Posterior vena cava (tissue), 2 donors: ENCODE measurements at regions not wholly inside any gene's neighbourhood (a gene's known extent, or its start where the extent isn't known, plus 50 kb on each side); places are given as distances from the start of the nearest gene placed in this dataset.

ENCODE experiments used
- DNase-seq: peaks from one replicate; pipeline ENCODE4 v3.0.0-alpha.2; 2020; ENCODE audit warnings: low spot score
- intact Hi-C, 2 donors: fragments of 100-400 bp; cut with DNase I; formaldehyde crosslinking; loops; one replicate each; pipeline versions ENCODE4 v1.14.1 to v1.14.2; 2022 to 2023
- donor health status: DM: yes; HTN: yes; CAD: no.
- donor health status: DM: yes; HTN: yes; CAD: no.

- DNase-seq = no peak
- intact Hi-C loops = no loop called here
These were observed 168.2 kb upstream of the PPARGC1A start for GRCh38 chr4:24057915-24058559.

GRCh38 chr4:24056289-24056688, 166.4 kb upstream of the PPARGC1A start:
- intact Hi-C loops = no loop called here
- no peak for DNase-seq

DNA sequence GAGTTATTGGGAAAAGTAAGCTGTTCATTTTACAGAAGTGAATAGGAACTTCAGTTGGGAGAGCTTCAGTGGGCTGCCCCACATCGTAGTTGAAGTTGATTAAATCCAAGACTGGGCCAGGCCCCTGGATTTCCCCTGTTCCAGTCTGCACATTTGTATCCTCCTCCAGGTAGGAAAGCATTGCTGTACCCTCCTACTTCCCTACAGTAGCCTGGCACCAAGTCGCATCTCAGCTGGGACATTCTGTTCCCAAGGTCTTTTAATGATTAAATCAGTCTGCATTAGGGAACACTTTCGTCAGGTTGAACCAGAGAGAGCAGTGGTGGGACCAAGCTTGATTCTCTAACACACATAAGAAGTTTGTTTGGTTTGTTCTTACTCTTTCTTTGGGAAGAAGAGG, 165.8 kb upstream of the PPARGC1A start:
- DNase-seq = no peak
- intact Hi-C loops = no loop called here

- intact Hi-C loops = no loop called here
- no peak for DNase-seq
These were observed 165.1 kb upstream of the PPARGC1A start for GRCh38 chr4:24054910-24055309.

DNA sequence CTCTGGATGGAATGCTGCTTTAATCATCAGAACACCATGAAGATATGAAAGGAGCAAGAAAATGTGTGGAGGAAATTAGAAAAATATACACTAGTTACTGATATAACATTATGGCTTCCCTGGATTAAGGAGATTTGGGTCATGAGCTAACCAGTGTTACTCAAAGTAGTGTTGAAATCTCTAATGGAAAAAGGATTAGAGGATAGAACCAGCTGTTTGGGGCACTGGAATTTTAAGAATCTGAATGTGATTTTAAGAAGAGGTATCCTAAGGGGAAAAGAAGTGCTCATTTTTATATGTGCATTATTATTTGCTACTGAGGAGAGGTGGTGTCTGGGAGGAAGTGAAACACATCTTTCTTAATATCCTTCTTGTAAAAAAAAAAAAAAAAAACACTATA, 164.1 kb upstream of the PPARGC1A start:
- no peak for DNase-seq
- intact Hi-C loops = no loop called here

GRCh38 chr4:24044610-24045589, 155.1 kb upstream of the PPARGC1A start:
- intact Hi-C loops = no loop called here
- no peak for DNase-seq

GRCh38 chr4:24042094-24042493, 152.2 kb upstream of the PPARGC1A start:
- DNase-seq = no peak
- intact Hi-C loops = no loop called here

DNA sequence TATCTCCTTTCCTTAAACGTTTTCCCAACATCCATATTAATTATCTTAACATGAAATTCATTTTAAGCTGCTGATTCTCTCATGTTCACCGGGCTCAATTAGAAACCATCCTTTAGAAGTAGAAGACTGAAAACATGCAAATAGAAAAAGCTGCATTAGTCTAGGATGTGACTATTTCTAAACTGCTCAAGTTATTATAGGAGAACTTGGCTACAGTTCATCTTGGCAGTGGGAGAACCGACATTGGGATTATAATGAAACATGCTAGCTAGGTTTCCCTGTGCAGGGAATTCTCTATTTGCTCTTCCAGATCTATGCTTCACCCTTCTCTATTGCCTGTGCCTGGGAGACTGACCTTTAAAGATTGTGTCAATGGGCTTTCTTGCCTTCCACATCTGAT, 151.0 kb upstream of the PPARGC1A start:
- DNase-seq = no peak
- intact Hi-C loops = no loop called here

- intact Hi-C loops = no loop called here
- DNase-seq = no peak
These were observed 143.8 kb upstream of the PPARGC1A start for GRCh38 chr4:24033626-24034025.

- DNase-seq = no peak
- intact Hi-C loops = no loop called here
These were observed 142.6 kb upstream of the PPARGC1A start for GRCh38 chr4:24032371-24032989.

DNA sequence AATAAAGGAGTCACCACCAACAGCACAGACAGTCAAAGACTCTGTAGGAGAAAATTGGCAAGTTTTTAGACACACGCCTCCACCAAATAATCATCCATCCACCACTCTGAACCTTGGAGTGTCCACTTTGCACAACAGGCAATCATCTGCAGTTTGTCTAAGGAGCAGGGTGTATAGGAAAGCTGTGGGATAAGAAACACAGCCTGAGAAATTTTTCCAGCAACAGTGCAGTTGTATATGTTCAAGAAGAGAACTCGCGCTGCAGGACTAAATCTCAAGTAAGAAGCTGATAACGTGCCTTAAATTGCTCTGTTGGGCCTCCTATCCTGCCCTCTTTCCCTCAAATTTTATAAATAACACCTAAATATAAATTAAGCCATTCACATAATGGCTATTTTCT, 136.7 kb upstream of the PPARGC1A start:
- intact Hi-C loops = no loop called here
- no peak for DNase-seq

DNA sequence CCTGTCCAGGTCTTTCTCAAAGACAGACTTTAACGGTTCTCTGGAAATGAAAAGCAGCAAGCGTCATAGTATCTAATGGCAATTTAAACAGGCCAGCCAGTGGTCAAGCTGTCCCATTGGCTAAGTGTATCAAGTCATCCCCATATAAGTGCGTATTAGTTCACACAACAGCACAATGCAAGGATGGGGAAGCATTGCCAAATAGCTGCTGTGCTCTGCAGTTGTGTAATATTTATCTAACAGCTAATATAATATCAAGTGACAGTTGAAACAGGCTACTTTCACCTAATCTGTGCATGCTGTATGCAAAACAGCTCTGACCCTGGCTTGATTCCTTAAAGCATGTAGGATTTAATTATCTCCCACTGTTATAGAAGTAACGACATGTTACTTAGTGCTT, 134.8 kb upstream of the PPARGC1A start:
- DNase-seq = no peak
- intact Hi-C loops = no loop called here

- no peak for DNase-seq
- intact Hi-C loops = no loop called here
These were observed 134.3 kb upstream of the PPARGC1A start for GRCh38 chr4:24024157-24024556.

- intact Hi-C loops = no loop called here
- DNase-seq = no peak
These were observed 125.9 kb upstream of the PPARGC1A start for GRCh38 chr4:24015782-24016181.

GRCh38 chr4:24013668-24014422, 124.0 kb upstream of the PPARGC1A start:
- intact Hi-C loops = no loop called here
- no peak for DNase-seq

DNA sequence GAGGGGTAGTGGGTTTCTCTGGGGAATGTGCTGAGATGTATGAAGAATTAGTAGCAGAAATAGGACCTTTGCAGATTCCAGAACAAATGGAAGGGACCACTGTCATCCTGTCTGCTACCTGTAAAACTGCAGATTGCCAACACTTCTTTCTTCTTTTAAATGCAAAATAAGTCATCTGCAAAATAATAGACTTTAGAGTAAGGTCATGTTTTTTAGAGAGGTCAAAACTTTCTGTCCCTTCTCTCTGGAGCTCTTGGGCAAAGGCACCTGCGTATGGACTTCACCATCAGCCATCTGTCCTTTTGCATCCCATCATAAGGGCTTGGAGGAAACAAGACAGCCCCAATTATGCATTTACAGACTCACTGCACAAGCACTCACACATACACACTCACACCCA, 121.1 kb upstream of the PPARGC1A start:
- intact Hi-C loops = no loop called here
- DNase-seq = no peak

GRCh38 chr4:24010573-24010972, 120.7 kb upstream of the PPARGC1A start:
- no peak for DNase-seq
- intact Hi-C loops = no loop called here

- intact Hi-C loops = no loop called here
- no peak for DNase-seq
These were observed 118.0 kb upstream of the PPARGC1A start for GRCh38 chr4:24007860-24008261.

GRCh38 chr4:24006269-24006668, 116.4 kb upstream of the PPARGC1A start:
- DNase-seq = no peak
- intact Hi-C loops = no loop called here

- no peak for DNase-seq
- intact Hi-C loops = no loop called here
These were observed 114.1 kb upstream of the PPARGC1A start for GRCh38 chr4:24003926-24004325.
